Fibroblast of lung (primary cell): ENCODE measurements at regions not wholly inside any gene's neighbourhood (a gene's known extent, or its start where the extent isn't known, plus 50 kb on each side); places are given as distances from the start of the nearest gene placed in this dataset.

ENCODE experiments used
- DNase-seq, 2 donors: peaks; one replicate each; pipeline versions ENCODE4 v3.0.0 to v3.0.0-alpha.2; 2010; ENCODE audit warnings: low read depth in 2 of 2
- H2AFZ ChIP-seq: 2 replicates; pipeline ENCODE4 v1.5.1; 2012; ENCODE audit warnings: low read length, control low read depth, inconsistent platforms
- H3K27ac ChIP-seq: 2 replicates; pipeline ENCODE4 v1.5.1; 2011; ENCODE audit warnings: low read length, control low read depth; ENCODE audit not compliant: insufficient read depth
- H3K27me3 ChIP-seq: 2 replicates; pipeline ENCODE4 v1.5.1; 2011; ENCODE audit warnings: mild to moderate bottlenecking, low read length; ENCODE audit not compliant: control insufficient read depth, insufficient read depth
- H3K36me3 ChIP-seq: 2 replicates; pipeline ENCODE4 v1.5.1; 2011; ENCODE audit warnings: low read length; ENCODE audit not compliant: control insufficient read depth, insufficient read depth
- H3K4me1 ChIP-seq: 2 replicates; pipeline ENCODE4 v1.5.1; 2011; ENCODE audit warnings: low read length; ENCODE audit not compliant: control insufficient read depth, insufficient read depth; ENCODE audit errors: extremely low read depth
- H3K4me2 ChIP-seq: 2 replicates; pipeline ENCODE4 v1.5.1; 2011; ENCODE audit warnings: low read length, control low read depth; ENCODE audit not compliant: insufficient read depth; ENCODE audit errors: extremely low read depth
- H3K4me3 ChIP-seq, 4 experiments: fragments of 200-600 bp in 1 of 4; sonication (generic) in 1 of 4; replicated peaks in 1 of 4; 2 replicates each; pipeline ENCODE4 v1.5.1; 2011 to 2016; ENCODE audit warnings: low read length in 4 of 4, low read depth in 3 of 4, mild to moderate bottlenecking in 3 of 4, control low read depth in 2 of 4, inconsistent platforms in 1 of 4, mixed read lengths in 1 of 4; ENCODE audit not compliant: insufficient read depth in 1 of 4; ENCODE audit errors: control extremely low read depth in 1 of 4
- H3K79me2 ChIP-seq: 2 replicates; pipeline ENCODE4 v1.5.1; 2012; ENCODE audit warnings: mild to moderate bottlenecking, low read length, inconsistent platforms; ENCODE audit not compliant: control insufficient read depth, insufficient read depth
- H3K9ac ChIP-seq: 2 replicates; pipeline ENCODE4 v1.5.1; 2011; ENCODE audit warnings: mild to moderate bottlenecking, low read length, control low read depth; ENCODE audit not compliant: insufficient read depth
- H3K9me3 ChIP-seq: 2 replicates; pipeline ENCODE4 v1.5.1; 2012; ENCODE audit warnings: low read depth, low read length; ENCODE audit not compliant: control insufficient read depth, insufficient read depth
- H4K20me1 ChIP-seq: 2 replicates; pipeline ENCODE4 v1.5.1; 2011; ENCODE audit warnings: low read length; ENCODE audit not compliant: control insufficient read depth, insufficient read depth; ENCODE audit errors: extremely low read depth
- CTCF ChIP-seq, 2 donors: IDR thresholded peaks in 1 of 2; conservative IDR thresholded peaks in 1 of 2; 1 replicate in 1 of 2; 2 replicates in 1 of 2; pipeline ENCODE4 v1.5.1; 2011 to 2012; ENCODE audit warnings: low read length in 2 of 2, control low read depth in 1 of 2, inconsistent platforms in 1 of 2, low read depth in 1 of 2, mild to moderate bottlenecking in 1 of 2
- EZH2 ChIP-seq: IDR thresholded peaks from 2 replicates; pipeline ENCODE4 v1.5.1; 2012; ENCODE audit warnings: low read length, control low read depth, mild to moderate bottlenecking; ENCODE audit errors: missing control alignments

- no peaks in the 10 kb centered on the region for H3K36me3 ChIP-seq
- H3K9ac ChIP-seq = no peak overlapping the region
- no peaks in the 10 kb centered on the region for H4K20me1 ChIP-seq
- TF ChIP-seq CTCF (conservative IDR thresholded peaks at IDR 0.05 in 1 of 2, IDR thresholded peaks at IDR 0.05 in 1 of 2; ENCODE audit: low read depth in 1 of 2, low read length in 2 of 2) = no peak
- no peak for TF ChIP-seq EZH2
- H3K27ac ChIP-seq = no peak overlapping the region
- no peak overlapping the region for H3K4me2 ChIP-seq
- no peak overlapping the region for H2AFZ ChIP-seq
- DNase-seq = no peak
- no peaks in the 10 kb centered on the region for H3K4me1 ChIP-seq
- no peaks in the 10 kb centered on the region for H3K79me2 ChIP-seq
- no peaks in the 10 kb centered on the region for H3K27me3 ChIP-seq
- H3K9me3 ChIP-seq = no peaks in the 10 kb centered on the region
- H3K4me3 ChIP-seq = no peak overlapping the region
Measured at GRCh38 chr7:115864082-115864481, 166.5 kb downstream of the TFEC start.

- H3K9ac ChIP-seq = no peak overlapping the region
- peak; percentile 42 to 43 for TF ChIP-seq CTCF (conservative IDR thresholded peaks at IDR 0.05 in 1 of 2, IDR thresholded peaks at IDR 0.05 in 1 of 2; ENCODE audit: low read depth in 1 of 2, low read length in 2 of 2)
- TF ChIP-seq EZH2 = no peak
- no peaks in the 10 kb centered on the region for H3K79me2 ChIP-seq
- H2AFZ ChIP-seq = no peak overlapping the region
- H3K4me2 ChIP-seq = no peak overlapping the region
- no peaks in the 10 kb centered on the region for H3K9me3 ChIP-seq
- H3K27ac ChIP-seq = no peak overlapping the region
- no peaks in the 10 kb centered on the region for H3K27me3 ChIP-seq
- H3K4me1 ChIP-seq = peaks cover 2% of the 10 kb centered on the region
- no peaks in the 10 kb centered on the region for H3K36me3 ChIP-seq
- peak; percentile 42 to 83 for DNase-seq
- no peaks in the 10 kb centered on the region for H4K20me1 ChIP-seq
- H3K4me3 ChIP-seq = no peak overlapping the region
Measured at GRCh38 chr7:115851291-115851690, 179.3 kb downstream of the TFEC start.

GRCh38 chr7:115850774-115851173 lies 179.8 kb downstream of the TFEC start:
- Histone ChIP-seq H3K9me3 (no peaks in the 10 kb centered on the region), H4K20me1 (no peaks in the 10 kb centered on the region), H3K9ac (no peak overlapping the region), H3K36me3 (no peaks in the 10 kb centered on the region), H3K4me2 (no peak overlapping the region), H3K79me2 (no peaks in the 10 kb centered on the region), H3K27me3 (no peaks in the 10 kb centered on the region), H3K27ac (no peak overlapping the region), H3K4me3 (no peak overlapping the region), H2AFZ (no peak overlapping the region), H3K4me1 (peaks cover 2% of the 10 kb centered on the region)
- TF ChIP-seq EZH2 (no peak), CTCF (conservative IDR thresholded peaks at IDR 0.05 in 1 of 2, IDR thresholded peaks at IDR 0.05 in 1 of 2; ENCODE audit: low read depth in 1 of 2, low read length in 2 of 2) (no peak)
- no peak for DNase-seq
